ENCODE measurements at regions not wholly inside any gene's neighbourhood (a gene's known extent, or its start where the extent isn't known, plus 50 kb on each side); places are given as distances from the start of the nearest gene placed in this dataset.

GRCh38 chr13:84077271-84077670 lies 195.0 kb upstream of the SLITRK1 start:
- Histone ChIP-seq H3F3A (ENCODE audit: low read depth) (no peaks in the 10 kb centered on the region), H3K9ac (no peak overlapping the region), H3K79me2 (ENCODE audit: low read depth) (no peaks in the 10 kb centered on the region), H4K20me1 (ENCODE audit: low read depth) (no peaks in the 10 kb centered on the region), H3K27me3 (no peaks in the 10 kb centered on the region), H3K4me1 (no peaks in the 10 kb centered on the region), H3K36me3 (no peaks in the 10 kb centered on the region), H2AFZ (replicated peaks) (peak overlapping the region; percentile 59), H3K4me3 (no peak overlapping the region), H3K4me2 (no peak overlapping the region), H3K27ac (no peak overlapping the region), H3K9me3 (ENCODE audit: low read depth) (no peaks in the 10 kb centered on the region)
- Mint-ChIP-seq H3K36me3 (no peaks in the 10 kb centered on the region), H3K9me3 (no peaks in the 10 kb centered on the region), H3K27ac (no peak overlapping the region), H3K27me3 (ENCODE audit: insufficient read depth, low read depth) (no peaks in the 10 kb centered on the region), H3K4me1 (peaks cover 3% of the 10 kb centered on the region), H3K4me3 (no peak overlapping the region)
- TF ChIP-seq EZH2phosphoT487 (IDR thresholded peaks at IDR 0.05) (no peak), CTCF (IDR thresholded peaks at IDR 0.05) (no peak), EZH2 (IDR thresholded peaks at IDR 0.05) (no peak)
- no peak for DNase-seq (ENCODE audit: low spot score)

GRCh38 chr13:84076280-84076679 lies 194.0 kb upstream of the SLITRK1 start:
- no peak overlapping the region for H3K4me2 ChIP-seq
- no peaks in the 10 kb centered on the region for H3K9me3 Mint-ChIP-seq
- H3K4me3 Mint-ChIP-seq, result no peak overlapping the region
- H3K36me3 ChIP-seq, result no peaks in the 10 kb centered on the region
- no peak overlapping the region for H3K27ac Mint-ChIP-seq
- H2AFZ ChIP-seq (replicated peaks), result peak overlapping the region; percentile 15
- H3K27ac ChIP-seq, result no peak overlapping the region
- peaks cover 3% of the 10 kb centered on the region for H3K4me1 Mint-ChIP-seq
- H3K9ac ChIP-seq, result no peak overlapping the region
- H3F3A ChIP-seq (ENCODE audit: low read depth), result no peaks in the 10 kb centered on the region
- H3K27me3 Mint-ChIP-seq (ENCODE audit: insufficient read depth, low read depth), result no peaks in the 10 kb centered on the region
- H4K20me1 ChIP-seq (ENCODE audit: low read depth), result no peaks in the 10 kb centered on the region
- no peaks in the 10 kb centered on the region for H3K9me3 ChIP-seq (ENCODE audit: low read depth)
- TF ChIP-seq CTCF (IDR thresholded peaks at IDR 0.05) (no peak), EZH2phosphoT487 (IDR thresholded peaks at IDR 0.05) (no peak), EZH2 (IDR thresholded peaks at IDR 0.05) (no peak)
- no peak for DNase-seq (ENCODE audit: low spot score)
- no peaks in the 10 kb centered on the region for H3K4me1 ChIP-seq
- no peaks in the 10 kb centered on the region for H3K79me2 ChIP-seq (ENCODE audit: low read depth)
- H3K36me3 Mint-ChIP-seq, result no peaks in the 10 kb centered on the region
- no peak overlapping the region for H3K4me3 ChIP-seq
- H3K27me3 ChIP-seq, result no peaks in the 10 kb centered on the region

- H3K9me3 Mint-ChIP-seq, result peaks cover 2% of the 10 kb centered on the region
- Histone ChIP-seq H3K27ac (no peak overlapping the region), H3K9me3 (ENCODE audit: low read depth) (no peaks in the 10 kb centered on the region), H3K27me3 (no peaks in the 10 kb centered on the region), H3K4me3 (no peak overlapping the region), H3K9ac (no peak overlapping the region), H2AFZ (replicated peaks) (peak overlapping the region; percentile 71), H3K36me3 (no peaks in the 10 kb centered on the region), H3F3A (ENCODE audit: low read depth) (no peaks in the 10 kb centered on the region), H3K79me2 (ENCODE audit: low read depth) (no peaks in the 10 kb centered on the region), H3K4me2 (no peak overlapping the region), H3K4me1 (no peaks in the 10 kb centered on the region), H4K20me1 (ENCODE audit: low read depth) (no peaks in the 10 kb centered on the region)
- DNase-seq (ENCODE audit: low spot score), result no peak
- no peaks in the 10 kb centered on the region for H3K4me1 Mint-ChIP-seq
- H3K36me3 Mint-ChIP-seq, result no peaks in the 10 kb centered on the region
- H3K27ac Mint-ChIP-seq, result no peak overlapping the region
- H3K27me3 Mint-ChIP-seq (ENCODE audit: insufficient read depth, low read depth), result no peaks in the 10 kb centered on the region
- no peak overlapping the region for H3K4me3 Mint-ChIP-seq
- no peak for TF ChIP-seq CTCF (IDR thresholded peaks at IDR 0.05)
- TF ChIP-seq EZH2phosphoT487 (IDR thresholded peaks at IDR 0.05), result no peak
- TF ChIP-seq EZH2 (IDR thresholded peaks at IDR 0.05), result no peak
Measured at GRCh38 chr13:84050536-84050935, 168.3 kb upstream of the SLITRK1 start.
